C4-2B (cell line): ENCODE measurements at regions not wholly inside any gene's neighbourhood (a gene's known extent, or its start where the extent isn't known, plus 50 kb on each side); places are given as distances from the start of the nearest gene placed in this dataset.

Experiments used
- H3K27ac ChIP-seq: fragments of 450-650 bp; 2 replicates; pipeline ENCODE4 v1.5.1; 2017
- ZFX ChIP-seq: fragments of 450-650 bp; IDR thresholded peaks from 2 replicates; pipeline ENCODE4 v1.6.1; 2017
- TF ChIP-seq, protein P1 (sequence below): fragments of 450-650 bp; conservative IDR thresholded peaks from 2 replicates; pipeline ENCODE4 v1.5.1; 2017; ENCODE audit warnings: mild to moderate bottlenecking

DNA sequence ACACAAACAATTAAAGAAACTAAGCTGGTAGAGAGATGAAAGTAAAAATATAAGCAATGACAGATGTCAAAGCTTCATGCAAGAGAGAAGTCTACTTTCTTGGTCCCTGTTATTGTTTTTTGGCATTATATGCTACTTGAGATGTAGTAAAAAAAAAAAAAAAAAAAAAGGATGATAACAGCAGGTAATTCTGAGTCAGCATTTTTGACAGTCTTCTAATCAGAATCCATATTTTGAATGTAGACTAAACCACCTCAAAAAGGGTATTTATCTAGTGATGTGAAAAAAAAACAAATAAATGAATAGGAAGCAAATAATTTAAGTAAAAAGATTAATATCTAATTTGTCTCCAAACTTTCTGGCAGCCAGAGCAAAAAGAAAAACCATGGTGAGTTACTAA, 422.2 kb upstream of the CPEB2 start:
- no peak overlapping the region for H3K27ac ChIP-seq
- TF ChIP-seq, protein P1, sequence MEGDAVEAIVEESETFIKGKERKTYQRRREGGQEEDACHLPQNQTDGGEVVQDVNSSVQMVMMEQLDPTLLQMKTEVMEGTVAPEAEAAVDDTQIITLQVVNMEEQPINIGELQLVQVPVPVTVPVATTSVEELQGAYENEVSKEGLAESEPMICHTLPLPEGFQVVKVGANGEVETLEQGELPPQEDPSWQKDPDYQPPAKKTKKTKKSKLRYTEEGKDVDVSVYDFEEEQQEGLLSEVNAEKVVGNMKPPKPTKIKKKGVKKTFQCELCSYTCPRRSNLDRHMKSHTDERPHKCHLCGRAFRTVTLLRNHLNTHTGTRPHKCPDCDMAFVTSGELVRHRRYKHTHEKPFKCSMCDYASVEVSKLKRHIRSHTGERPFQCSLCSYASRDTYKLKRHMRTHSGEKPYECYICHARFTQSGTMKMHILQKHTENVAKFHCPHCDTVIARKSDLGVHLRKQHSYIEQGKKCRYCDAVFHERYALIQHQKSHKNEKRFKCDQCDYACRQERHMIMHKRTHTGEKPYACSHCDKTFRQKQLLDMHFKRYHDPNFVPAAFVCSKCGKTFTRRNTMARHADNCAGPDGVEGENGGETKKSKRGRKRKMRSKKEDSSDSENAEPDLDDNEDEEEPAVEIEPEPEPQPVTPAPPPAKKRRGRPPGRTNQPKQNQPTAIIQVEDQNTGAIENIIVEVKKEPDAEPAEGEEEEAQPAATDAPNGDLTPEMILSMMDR, result no peak
- TF ChIP-seq ZFX, result no peak

DNA sequence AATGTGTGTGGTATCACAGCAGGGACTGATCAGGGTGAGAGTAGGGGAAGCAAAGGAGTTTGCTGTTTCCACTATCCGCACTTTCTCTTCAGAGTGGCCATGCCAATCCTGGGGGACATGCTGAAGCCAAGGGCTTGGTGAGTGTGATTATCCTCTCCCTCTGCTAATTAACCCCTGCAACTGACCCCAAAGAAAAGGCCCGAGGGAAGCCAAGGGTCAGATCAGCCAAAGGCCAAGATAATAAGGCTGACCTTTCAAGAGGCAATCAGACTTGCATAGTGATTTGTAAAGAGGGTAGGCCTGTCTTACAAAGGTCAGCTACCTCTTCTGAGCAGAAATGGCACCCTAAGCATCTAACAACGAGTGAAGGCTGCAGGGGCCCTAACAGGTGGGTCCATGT, 420.5 kb upstream of the CPEB2 start:
- TF ChIP-seq ZFX, result no peak
- TF ChIP-seq, protein P1, result no peak

DNA sequence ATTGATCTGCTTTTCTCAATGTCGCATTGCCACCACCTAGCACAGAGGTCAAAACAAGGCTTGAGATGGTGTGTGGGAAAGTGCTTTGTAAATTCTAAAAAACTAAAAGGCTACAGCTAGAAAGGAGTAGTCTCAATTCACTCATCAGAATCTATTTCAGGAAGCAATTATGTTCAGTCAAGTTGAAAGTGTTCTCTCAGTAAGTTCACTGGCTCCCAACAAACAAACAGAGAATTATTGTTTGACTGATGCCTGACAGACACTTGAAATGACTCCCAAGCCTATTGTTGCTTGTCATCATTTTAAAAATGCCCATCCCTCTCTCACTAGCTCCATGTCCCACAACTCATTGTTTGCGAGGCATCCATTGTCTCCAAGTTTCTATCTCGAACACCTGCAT, 419.6 kb upstream of the CPEB2 start:
- H3K27ac ChIP-seq, result no peak overlapping the region
- no peak for TF ChIP-seq ZFX
- TF ChIP-seq, protein P1, result no peak

More for the DNA sequence above, 420.5 kb upstream of the CPEB2 start:
- H3K27ac ChIP-seq, result no peak overlapping the region

DNA sequence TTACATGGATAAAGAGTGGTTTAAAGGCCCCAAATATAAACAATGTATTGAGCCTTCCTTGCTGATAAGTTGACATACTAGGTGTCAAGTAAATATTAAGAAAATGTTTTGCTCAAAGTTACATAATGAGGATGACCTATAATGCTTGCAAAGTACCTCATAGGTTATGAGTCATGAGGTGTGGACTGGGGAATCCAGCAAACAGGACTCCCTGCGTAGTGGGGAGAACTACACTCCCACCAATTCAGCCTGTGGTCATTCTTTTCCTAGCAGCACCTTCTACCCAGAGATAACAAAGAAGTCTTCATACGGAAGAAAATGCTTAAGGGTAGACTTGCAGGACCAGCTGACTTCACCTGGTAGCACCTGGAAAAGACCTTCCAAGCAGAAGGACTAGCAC, 418.9 kb upstream of the CPEB2 start:
- TF ChIP-seq, protein P1, result no peak
- TF ChIP-seq ZFX, result no peak
- H3K27ac ChIP-seq, result no peak overlapping the region

GRCh38 chr4:14583752-14584151, 418.5 kb upstream of the CPEB2 start:
- TF ChIP-seq ZFX, result no peak
- TF ChIP-seq, protein P1, result no peak
- no peak overlapping the region for H3K27ac ChIP-seq

DNA sequence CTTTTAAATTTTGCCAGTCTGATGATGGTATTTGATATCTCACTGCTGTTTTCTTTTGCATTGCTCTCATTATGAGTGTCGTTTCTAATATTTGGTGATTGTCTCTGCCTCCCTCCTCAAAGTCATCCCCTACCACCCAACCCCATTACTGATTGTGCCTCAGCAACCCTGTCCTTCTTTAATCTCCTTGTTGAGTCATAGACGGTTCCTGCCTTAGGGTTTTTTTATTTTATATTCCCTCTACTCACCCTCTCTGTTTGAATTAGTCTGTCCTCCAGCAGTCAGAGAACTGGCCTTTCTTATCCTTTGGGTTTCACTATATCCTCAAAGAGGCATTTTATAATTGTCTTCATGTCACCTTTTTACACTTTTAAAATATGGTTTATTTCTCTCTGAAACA, 409.3 kb upstream of the CPEB2 start:
- no peak for TF ChIP-seq ZFX
- TF ChIP-seq, protein P1, result no peak

GRCh38 chr4:14596028-14596427, 406.3 kb upstream of the CPEB2 start:
- no peak for TF ChIP-seq ZFX
- TF ChIP-seq, protein P1, result no peak
- H3K27ac ChIP-seq, result no peak overlapping the region

More for the DNA sequence above, 409.3 kb upstream of the CPEB2 start:
- H3K27ac ChIP-seq, result no peak overlapping the region
